ENCODE measurements at regions not wholly inside any gene's neighbourhood (a gene's known extent, or its start where the extent isn't known, plus 50 kb on each side); places are given as distances from the start of the nearest gene placed in this dataset.

DNA sequence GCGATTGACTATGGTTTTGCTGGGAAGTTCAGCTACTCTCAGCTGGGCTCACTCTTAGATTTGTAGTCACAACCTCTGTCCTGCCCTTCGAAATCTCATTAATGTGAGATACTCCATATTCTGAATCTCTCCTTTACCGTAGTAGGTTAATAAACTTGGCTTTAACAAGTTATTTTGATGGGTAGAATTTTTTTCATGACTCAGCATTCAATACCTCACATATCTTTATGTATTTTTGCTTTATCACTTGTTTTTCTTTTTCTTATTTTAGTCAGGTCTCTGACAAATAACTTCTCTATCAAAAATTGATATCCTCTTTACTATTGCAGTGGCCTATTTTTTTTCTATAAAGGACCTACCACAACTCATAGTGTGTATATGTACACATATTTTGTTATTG lies 855.2 kb upstream of the ADGRB3 start:
- no peak for TF ChIP-seq EZH2 (IDR thresholded peaks at IDR 0.05; ENCODE audit: borderline replicate concordance, low read depth, low read length, severe bottlenecking)
- TF ChIP-seq, protein P1, sequence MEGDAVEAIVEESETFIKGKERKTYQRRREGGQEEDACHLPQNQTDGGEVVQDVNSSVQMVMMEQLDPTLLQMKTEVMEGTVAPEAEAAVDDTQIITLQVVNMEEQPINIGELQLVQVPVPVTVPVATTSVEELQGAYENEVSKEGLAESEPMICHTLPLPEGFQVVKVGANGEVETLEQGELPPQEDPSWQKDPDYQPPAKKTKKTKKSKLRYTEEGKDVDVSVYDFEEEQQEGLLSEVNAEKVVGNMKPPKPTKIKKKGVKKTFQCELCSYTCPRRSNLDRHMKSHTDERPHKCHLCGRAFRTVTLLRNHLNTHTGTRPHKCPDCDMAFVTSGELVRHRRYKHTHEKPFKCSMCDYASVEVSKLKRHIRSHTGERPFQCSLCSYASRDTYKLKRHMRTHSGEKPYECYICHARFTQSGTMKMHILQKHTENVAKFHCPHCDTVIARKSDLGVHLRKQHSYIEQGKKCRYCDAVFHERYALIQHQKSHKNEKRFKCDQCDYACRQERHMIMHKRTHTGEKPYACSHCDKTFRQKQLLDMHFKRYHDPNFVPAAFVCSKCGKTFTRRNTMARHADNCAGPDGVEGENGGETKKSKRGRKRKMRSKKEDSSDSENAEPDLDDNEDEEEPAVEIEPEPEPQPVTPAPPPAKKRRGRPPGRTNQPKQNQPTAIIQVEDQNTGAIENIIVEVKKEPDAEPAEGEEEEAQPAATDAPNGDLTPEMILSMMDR (IDR thresholded peaks at IDR 0.05; ENCODE audit: borderline replicate concordance, extremely low read depth, low read length, poor library complexity, severe bottlenecking): no peak
